ENCODE measurements at regions not wholly inside any gene's neighbourhood (a gene's known extent, or its start where the extent isn't known, plus 50 kb on each side); places are given as distances from the start of the nearest gene placed in this dataset.

DNA sequence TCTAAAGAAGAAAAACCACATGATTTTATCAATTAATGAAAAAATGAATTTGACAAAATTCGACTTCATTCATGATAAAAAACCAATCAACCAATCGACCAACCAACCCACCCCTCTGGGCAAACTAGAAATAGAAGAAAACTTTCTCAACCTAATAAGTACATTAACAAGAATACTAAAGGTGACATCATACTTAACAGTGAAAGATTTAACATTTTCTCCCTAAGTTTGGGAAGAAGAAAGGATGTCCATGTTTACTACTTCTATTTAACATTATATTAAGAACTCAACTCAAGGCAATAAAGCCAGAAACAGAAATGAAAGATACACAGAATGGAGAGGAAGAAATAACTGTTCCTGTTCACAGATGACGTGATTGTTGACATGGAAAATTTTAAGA, 476.1 kb upstream of the MEF2C start:
- TF ChIP-seq POLR2AphosphoS5 (IDR thresholded peaks at IDR 0.05) (no peak), POLR2A (IDR thresholded peaks at IDR 0.05) (no peak), EP300 (IDR thresholded peaks at IDR 0.05) (no peak)
- TF ChIP-seq, protein P1, sequence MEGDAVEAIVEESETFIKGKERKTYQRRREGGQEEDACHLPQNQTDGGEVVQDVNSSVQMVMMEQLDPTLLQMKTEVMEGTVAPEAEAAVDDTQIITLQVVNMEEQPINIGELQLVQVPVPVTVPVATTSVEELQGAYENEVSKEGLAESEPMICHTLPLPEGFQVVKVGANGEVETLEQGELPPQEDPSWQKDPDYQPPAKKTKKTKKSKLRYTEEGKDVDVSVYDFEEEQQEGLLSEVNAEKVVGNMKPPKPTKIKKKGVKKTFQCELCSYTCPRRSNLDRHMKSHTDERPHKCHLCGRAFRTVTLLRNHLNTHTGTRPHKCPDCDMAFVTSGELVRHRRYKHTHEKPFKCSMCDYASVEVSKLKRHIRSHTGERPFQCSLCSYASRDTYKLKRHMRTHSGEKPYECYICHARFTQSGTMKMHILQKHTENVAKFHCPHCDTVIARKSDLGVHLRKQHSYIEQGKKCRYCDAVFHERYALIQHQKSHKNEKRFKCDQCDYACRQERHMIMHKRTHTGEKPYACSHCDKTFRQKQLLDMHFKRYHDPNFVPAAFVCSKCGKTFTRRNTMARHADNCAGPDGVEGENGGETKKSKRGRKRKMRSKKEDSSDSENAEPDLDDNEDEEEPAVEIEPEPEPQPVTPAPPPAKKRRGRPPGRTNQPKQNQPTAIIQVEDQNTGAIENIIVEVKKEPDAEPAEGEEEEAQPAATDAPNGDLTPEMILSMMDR (IDR thresholded peaks at IDR 0.05) = no peak

All from stomach (tissue), 4 donors.